ENCODE measurements at regions not wholly inside any gene's neighbourhood (a gene's known extent, or its start where the extent isn't known, plus 50 kb on each side); places are given as distances from the start of the nearest gene placed in this dataset.

- no peak for DNase-seq
- Mint-ChIP-seq H3K27me3 (ENCODE audit: low read depth in 3 of 3) (peaks cover 0 to 2% (median 0%) of the 10 kb centered on the region in 3 donors), H3K9me3 (peaks cover 1 to 39% (median 13%) of the 10 kb centered on the region in 6 donors), H3K4me3 (no peak overlapping the region), H3K4me1 (no peaks in the 10 kb centered on the region), H3K36me3 (peaks cover 0 to 4% (median 0%) of the 10 kb centered on the region in 3 donors), H3K27ac (no peak overlapping the region)
Measured at GRCh38 chr18:29328932-29329331, 1152.0 kb upstream of the CDH2 start.

DNA sequence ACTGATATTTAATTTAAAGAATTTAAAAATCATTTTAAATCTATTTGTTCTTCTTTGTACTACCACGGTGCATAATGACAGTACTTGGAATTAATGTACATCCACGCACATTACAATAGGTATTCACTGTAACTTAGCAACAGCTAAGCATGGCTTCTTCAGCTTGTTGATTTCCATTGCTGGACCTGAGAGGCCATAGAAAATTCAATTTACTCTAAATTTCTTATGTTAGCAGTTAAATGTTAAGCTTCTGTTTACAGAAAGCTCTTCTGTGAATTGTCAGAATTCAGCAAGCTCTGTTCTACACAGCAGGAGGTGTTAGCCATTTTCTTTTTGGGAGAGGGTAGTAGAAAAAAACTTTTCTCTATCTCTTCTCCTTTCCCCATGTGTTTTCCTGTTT lies 1149.3 kb upstream of the CDH2 start:
- H3K27me3 Mint-ChIP-seq (ENCODE audit: low read depth in 3 of 3) = peaks cover 0 to 2% (median 0%) of the 10 kb centered on the region in 3 donors
- H3K9me3 Mint-ChIP-seq = peaks cover 1 to 26% (median 13%) of the 10 kb centered on the region in 6 donors
- no peak for DNase-seq
- peaks cover 0 to 4% (median 0%) of the 10 kb centered on the region in 3 donors for H3K36me3 Mint-ChIP-seq
- no peak overlapping the region for H3K27ac Mint-ChIP-seq
- H3K4me1 Mint-ChIP-seq = no peaks in the 10 kb centered on the region
- no peak overlapping the region for H3K4me3 Mint-ChIP-seq

DNA sequence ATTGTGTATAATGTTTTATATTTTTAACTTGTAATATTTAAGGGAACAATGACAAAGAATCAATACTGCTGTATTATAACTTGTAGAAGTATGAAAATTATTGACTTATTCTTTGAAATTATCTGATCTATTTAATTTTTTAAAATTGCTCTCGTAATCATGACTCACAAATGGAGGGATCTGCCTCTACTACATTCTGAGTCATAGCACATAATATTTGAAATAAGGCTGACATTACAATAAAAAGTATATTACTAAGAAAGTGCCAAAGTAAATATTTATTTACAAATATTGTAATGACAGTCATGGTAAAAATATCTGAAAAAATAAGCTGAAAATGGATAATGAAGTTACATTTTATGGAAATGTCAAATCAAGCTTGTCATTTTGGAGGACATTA lies 1144.6 kb upstream of the CDH2 start:
- H3K9me3 Mint-ChIP-seq = peaks cover 0 to 15% (median 5%) of the 10 kb centered on the region in 6 donors
- no peaks in the 10 kb centered on the region for H3K4me1 Mint-ChIP-seq
- H3K27ac Mint-ChIP-seq = no peak overlapping the region
- no peak overlapping the region for H3K4me3 Mint-ChIP-seq
- H3K36me3 Mint-ChIP-seq = no peaks in the 10 kb centered on the region
- DNase-seq = no peak
- no peaks in the 10 kb centered on the region for H3K27me3 Mint-ChIP-seq (ENCODE audit: low read depth in 3 of 3)

DNA sequence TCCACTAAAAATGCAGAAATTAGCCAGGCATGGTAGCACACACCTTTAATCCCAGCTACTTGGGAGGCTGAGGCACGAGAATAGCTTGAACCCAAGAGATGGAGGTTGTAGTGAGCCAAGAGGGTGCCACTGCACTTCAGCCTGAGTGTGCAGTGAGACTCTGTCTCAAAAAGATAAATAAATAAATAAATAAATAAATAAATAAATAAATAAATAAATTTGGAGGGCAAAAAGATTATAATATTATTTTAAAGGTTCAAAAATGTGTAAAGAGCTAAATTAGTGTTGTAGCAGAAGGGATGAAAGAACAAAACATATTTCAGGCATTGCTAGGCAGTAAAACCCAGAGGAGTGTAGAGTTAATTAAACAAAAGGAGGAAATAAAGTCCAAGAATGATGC lies 1136.4 kb upstream of the CDH2 start:
- DNase-seq = no peak
- no peak overlapping the region for H3K4me3 Mint-ChIP-seq
- H3K4me1 Mint-ChIP-seq = no peaks in the 10 kb centered on the region
- H3K36me3 Mint-ChIP-seq = no peaks in the 10 kb centered on the region
- peaks cover 0 to 2% (median 0%) of the 10 kb centered on the region in 3 donors for H3K27me3 Mint-ChIP-seq (ENCODE audit: low read depth in 3 of 3)
- peaks cover 2 to 23% (median 3%) of the 10 kb centered on the region in 6 donors for H3K9me3 Mint-ChIP-seq
- no peak overlapping the region for H3K27ac Mint-ChIP-seq

GRCh38 chr18:29311580-29311979 lies 1134.7 kb upstream of the CDH2 start:
- Mint-ChIP-seq H3K27ac (no peak overlapping the region), H3K36me3 (no peaks in the 10 kb centered on the region), H3K4me1 (no peaks in the 10 kb centered on the region), H3K9me3 (peaks cover 0 to 14% (median 3%) of the 10 kb centered on the region in 6 donors), H3K27me3 (ENCODE audit: low read depth in 3 of 3) (peaks cover 0 to 2% (median 0%) of the 10 kb centered on the region in 3 donors), H3K4me3 (no peak overlapping the region)
- DNase-seq = no peak

- no peaks in the 10 kb centered on the region for H3K27me3 Mint-ChIP-seq (ENCODE audit: low read depth in 3 of 3)
- no peak for DNase-seq
- H3K27ac Mint-ChIP-seq = no peak overlapping the region
- H3K9me3 Mint-ChIP-seq = peaks cover 0 to 4% (median 3%) of the 10 kb centered on the region in 6 donors
- H3K36me3 Mint-ChIP-seq = no peaks in the 10 kb centered on the region
- no peak overlapping the region for H3K4me3 Mint-ChIP-seq
- H3K4me1 Mint-ChIP-seq = no peaks in the 10 kb centered on the region
Measured at GRCh38 chr18:29309366-29309765, 1132.4 kb upstream of the CDH2 start.

DNA sequence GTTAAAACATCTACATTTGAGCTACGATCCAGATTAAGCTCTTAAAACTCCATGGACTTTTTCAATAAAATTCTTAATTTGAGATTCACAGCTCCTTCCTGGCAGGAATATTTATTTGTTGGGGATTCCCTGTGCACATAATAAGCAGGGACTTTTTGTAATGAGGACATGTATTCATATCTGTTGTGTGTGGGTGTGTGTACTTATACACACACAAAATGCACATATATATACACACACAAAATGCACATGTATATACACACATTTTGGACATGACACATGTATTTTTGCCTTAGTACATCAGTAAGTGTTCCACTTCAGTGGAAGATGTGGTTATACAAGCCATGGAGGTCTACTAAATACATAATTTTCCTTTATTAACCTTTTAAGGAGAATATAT lies 1131.1 kb upstream of the CDH2 start:
- H3K4me1 Mint-ChIP-seq = no peaks in the 10 kb centered on the region
- H3K36me3 Mint-ChIP-seq = no peaks in the 10 kb centered on the region
- H3K4me3 Mint-ChIP-seq = no peak overlapping the region
- no peak overlapping the region for H3K27ac Mint-ChIP-seq
- no peak for DNase-seq
- peaks cover 0 to 9% (median 2%) of the 10 kb centered on the region in 6 donors for H3K9me3 Mint-ChIP-seq
- H3K27me3 Mint-ChIP-seq (ENCODE audit: low read depth in 3 of 3) = no peaks in the 10 kb centered on the region

DNA sequence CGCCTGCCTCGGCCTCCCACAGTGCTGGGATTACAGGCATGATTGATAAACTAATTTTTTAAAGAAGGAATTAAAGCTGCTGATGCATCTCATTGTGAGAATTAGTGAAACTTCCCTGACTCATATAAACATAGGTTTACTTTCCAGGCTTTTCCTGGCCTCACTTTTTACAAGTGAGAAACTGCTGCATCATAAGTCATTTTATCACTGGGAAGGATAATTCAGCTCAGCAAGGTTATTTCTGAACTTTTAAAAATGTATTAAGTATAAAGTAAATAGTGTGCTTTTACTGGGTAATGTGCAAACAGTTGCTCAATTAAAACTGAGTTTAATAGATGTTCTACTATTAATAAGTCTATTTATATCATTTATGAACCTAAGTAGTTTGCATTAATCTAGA lies 1130.3 kb upstream of the CDH2 start:
- Mint-ChIP-seq H3K4me1 (no peaks in the 10 kb centered on the region), H3K4me3 (no peak overlapping the region), H3K27ac (no peak overlapping the region), H3K9me3 (peaks cover 0 to 9% (median 2%) of the 10 kb centered on the region in 6 donors), H3K27me3 (ENCODE audit: low read depth in 3 of 3) (no peaks in the 10 kb centered on the region), H3K36me3 (no peaks in the 10 kb centered on the region)
- no peak for DNase-seq

DNA sequence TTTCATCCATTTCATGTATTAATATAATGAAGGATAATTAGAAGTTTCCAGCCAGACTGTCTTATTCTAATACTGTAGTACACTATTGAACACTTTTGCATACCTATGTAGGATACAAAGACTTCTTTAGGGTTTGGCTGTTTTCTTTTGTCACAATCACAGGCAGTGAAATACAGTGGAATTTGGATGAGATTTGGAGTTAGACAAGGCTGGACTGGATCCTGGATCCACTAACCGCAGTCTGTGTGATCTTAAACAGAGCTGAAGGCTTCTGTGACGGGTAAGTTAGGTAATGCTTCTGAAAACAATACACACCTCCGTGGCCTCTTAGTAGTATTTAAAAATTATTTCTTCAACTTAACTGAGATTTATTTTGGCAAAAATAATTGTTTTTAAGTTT lies 1128.6 kb upstream of the CDH2 start:
- Mint-ChIP-seq H3K27me3 (ENCODE audit: low read depth in 3 of 3) (no peaks in the 10 kb centered on the region), H3K27ac (no peak overlapping the region), H3K9me3 (peaks cover 0 to 9% (median 1%) of the 10 kb centered on the region in 6 donors), H3K36me3 (no peaks in the 10 kb centered on the region), H3K4me3 (no peak overlapping the region), H3K4me1 (no peaks in the 10 kb centered on the region)
- DNase-seq = no peak

GRCh38 chr18:29301048-29301447 lies 1124.1 kb upstream of the CDH2 start:
- DNase-seq = no peak
- Mint-ChIP-seq H3K9me3 (peaks cover 0 to 13% (median 2%) of the 10 kb centered on the region in 6 donors), H3K4me3 (no peak overlapping the region), H3K4me1 (no peaks in the 10 kb centered on the region), H3K36me3 (no peaks in the 10 kb centered on the region), H3K27me3 (ENCODE audit: low read depth in 3 of 3) (no peaks in the 10 kb centered on the region), H3K27ac (no peak overlapping the region)

DNA sequence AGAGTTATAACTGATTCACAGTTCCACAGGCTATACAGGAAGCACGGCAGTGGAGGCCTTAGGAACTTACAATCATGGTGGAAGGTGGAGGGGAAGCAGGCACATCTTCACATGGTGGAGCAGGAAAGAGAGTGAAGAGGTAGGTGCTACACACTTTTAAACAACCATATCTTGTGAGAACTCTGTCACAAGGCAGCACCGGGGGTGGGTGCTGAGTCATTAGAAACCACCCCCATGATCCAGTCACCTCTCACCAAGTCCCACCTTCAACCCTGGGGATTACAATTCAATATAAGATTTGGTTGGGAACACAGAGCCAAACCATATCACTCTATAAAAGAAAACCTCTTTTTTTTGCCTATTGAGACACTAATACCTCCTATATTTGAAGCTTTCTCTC lies 1108.5 kb upstream of the CDH2 start:
- H3K27me3 Mint-ChIP-seq (ENCODE audit: low read depth in 3 of 3) = no peaks in the 10 kb centered on the region
- no peak for DNase-seq
- H3K4me1 Mint-ChIP-seq = no peaks in the 10 kb centered on the region
- H3K4me3 Mint-ChIP-seq = no peak overlapping the region
- H3K36me3 Mint-ChIP-seq = peaks cover 0 to 4% (median 0%) of the 10 kb centered on the region in 3 donors
- no peak overlapping the region for H3K27ac Mint-ChIP-seq
- H3K9me3 Mint-ChIP-seq = peaks cover 0 to 43% (median 11%) of the 10 kb centered on the region in 6 donors

GRCh38 chr18:29271501-29271900 lies 1094.6 kb upstream of the CDH2 start:
- H3K27ac Mint-ChIP-seq = no peak overlapping the region
- no peaks in the 10 kb centered on the region for H3K4me1 Mint-ChIP-seq
- DNase-seq = no peak
- peaks cover 0 to 17% (median 2%) of the 10 kb centered on the region in 6 donors for H3K9me3 Mint-ChIP-seq
- H3K4me3 Mint-ChIP-seq = no peak overlapping the region
- no peaks in the 10 kb centered on the region for H3K27me3 Mint-ChIP-seq (ENCODE audit: low read depth in 3 of 3)
- no peaks in the 10 kb centered on the region for H3K36me3 Mint-ChIP-seq

GRCh38 chr18:29259838-29260237 lies 1082.9 kb upstream of the CDH2 start:
- no peak for DNase-seq
- Mint-ChIP-seq H3K27me3 (ENCODE audit: low read depth in 3 of 3) (no peaks in the 10 kb centered on the region), H3K4me3 (no peak overlapping the region), H3K4me1 (no peaks in the 10 kb centered on the region), H3K9me3 (peaks cover 0 to 15% (median 5%) of the 10 kb centered on the region in 6 donors), H3K27ac (no peak overlapping the region), H3K36me3 (peaks cover 0 to 3% (median 0%) of the 10 kb centered on the region in 3 donors)

DNA sequence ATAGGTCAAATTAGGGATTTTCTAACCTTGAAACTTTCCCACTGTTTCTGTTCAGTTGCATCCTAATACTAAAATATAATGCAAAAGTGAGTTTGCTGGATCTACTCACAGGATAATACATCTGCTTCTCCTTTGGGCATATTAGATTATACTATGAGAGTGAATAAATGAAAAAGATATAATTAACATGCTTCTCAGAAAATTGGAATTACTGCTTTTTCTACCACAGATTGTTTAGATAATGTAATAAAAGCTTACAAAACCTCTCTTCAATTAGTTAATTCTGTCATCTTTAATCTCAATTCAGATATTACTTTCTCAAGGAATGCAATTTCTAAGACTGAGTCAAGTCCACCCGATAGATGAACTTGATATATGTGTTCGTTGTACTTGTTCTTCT lies 1077.2 kb upstream of the CDH2 start:
- no peak for DNase-seq
- Mint-ChIP-seq H3K36me3 (peaks cover 0 to 3% (median 0%) of the 10 kb centered on the region in 3 donors), H3K4me3 (no peak overlapping the region), H3K27me3 (ENCODE audit: low read depth in 3 of 3) (no peaks in the 10 kb centered on the region), H3K4me1 (no peaks in the 10 kb centered on the region), H3K9me3 (peaks cover 0 to 10% (median 4%) of the 10 kb centered on the region in 6 donors), H3K27ac (no peak overlapping the region)

DNA sequence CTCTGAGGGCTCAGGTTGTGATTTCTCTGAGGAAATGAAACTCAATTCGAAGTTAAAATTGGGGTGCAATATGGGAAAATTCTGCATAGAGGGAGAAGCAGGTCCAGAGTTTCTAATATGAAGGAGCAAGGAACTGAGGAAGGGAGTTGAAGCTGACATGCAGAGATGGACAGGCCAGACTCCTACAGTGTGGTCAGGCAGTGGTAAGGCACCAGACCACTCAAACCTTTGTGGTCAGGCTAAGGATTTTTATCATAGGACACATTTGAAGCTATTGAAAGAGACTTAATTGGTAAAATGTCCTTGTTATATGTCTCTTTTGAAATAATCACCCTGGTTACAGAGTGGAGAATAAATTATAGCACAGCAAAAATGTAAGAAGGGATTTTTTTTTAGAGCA lies 1074.8 kb upstream of the CDH2 start:
- no peak for DNase-seq
- H3K27ac Mint-ChIP-seq = no peak overlapping the region
- H3K36me3 Mint-ChIP-seq = peaks cover 0 to 2% (median 0%) of the 10 kb centered on the region in 3 donors
- H3K9me3 Mint-ChIP-seq = peaks cover 0 to 10% (median 5%) of the 10 kb centered on the region in 6 donors
- H3K4me1 Mint-ChIP-seq = no peaks in the 10 kb centered on the region
- H3K27me3 Mint-ChIP-seq (ENCODE audit: low read depth in 3 of 3) = no peaks in the 10 kb centered on the region
- H3K4me3 Mint-ChIP-seq = no peak overlapping the region
